ENCODE measurements at regions not wholly inside any gene's neighbourhood (a gene's known extent, or its start where the extent isn't known, plus 50 kb on each side); places are given as distances from the start of the nearest gene placed in this dataset.

- Histone ChIP-seq H2AFZ (ENCODE audit: low read depth) (no peak overlapping the region), H3F3A (replicated peaks; ENCODE audit: insufficient read depth) (no peaks in the 10 kb centered on the region), H3K79me2 (ENCODE audit: insufficient read depth) (no peaks in the 10 kb centered on the region), H3K9me2 (no peaks in the 10 kb centered on the region), H3K4me1 (ENCODE audit: control insufficient read depth in 1 of 2, insufficient read depth in 2 of 2, low read depth in 1 of 2, low read length in 1 of 2) (peaks cover 0 to 18% of the 10 kb centered on the region in 2 experiments; a peak in 1 of 4 replicates), H3K4me3 (ENCODE audit: low read depth in 2 of 2, low read length in 1 of 2) (no peak overlapping the region), H3K27ac (ENCODE audit: low read depth in 2 of 2, low read length in 1 of 2) (no peak overlapping the region), H3K9ac (no peak overlapping the region), H3K9me3 (no peaks in the 10 kb centered on the region), H3K4me2 (no peak overlapping the region), H3K36me3 (replicated peaks in 1 of 2; ENCODE audit: control insufficient read depth in 1 of 2, insufficient read depth in 2 of 2, low read length in 1 of 2) (no peaks in the 10 kb centered on the region), H3K27me3 (ENCODE audit: insufficient read depth) (no peaks in the 10 kb centered on the region), H4K20me1 (ENCODE audit: insufficient read depth) (no peaks in the 10 kb centered on the region)
- no peak for DNase-seq
- POLR2A ChIA-PET: no interaction called here
- CTCF ChIA-PET: interaction anchor here (1.0 kb wide), 1 partner anchor 10 kb away, joined by 4 read pairs; no protein-coding TSS in a partner anchor
- TF ChIP-seq USF2 (IDR thresholded peaks at IDR 0.05; ENCODE audit: borderline replicate concordance, low read depth, low read length): no peak
- TF ChIP-seq MXI1 (IDR thresholded peaks at IDR 0.05; ENCODE audit: low read depth, low read length): no peak
- no peak for TF ChIP-seq CHD2 (IDR thresholded peaks at IDR 0.05; ENCODE audit: low read length, partially characterized antibody)
- TF ChIP-seq ELF1 (IDR thresholded peaks at IDR 0.05): no peak
- no peak for TF ChIP-seq SIN3A (IDR thresholded peaks at IDR 0.05; ENCODE audit: borderline replicate concordance, low read depth, low read length)
- TF ChIP-seq FOXM1 (IDR thresholded peaks at IDR 0.05; ENCODE audit: low read depth): no peak
- no peak for TF ChIP-seq TEAD4 (IDR thresholded peaks at IDR 0.05; ENCODE audit: borderline replicate concordance, insufficient read depth)
Observed at GRCh38 chr4:158965226-158965625, 137.7 kb upstream of the RAPGEF2 start.

GRCh38 chr4:158966091-158966490 lies 136.8 kb upstream of the RAPGEF2 start:
- Histone ChIP-seq H3K4me3 (ENCODE audit: low read depth in 2 of 2, low read length in 1 of 2) (no peak overlapping the region), H3F3A (replicated peaks; ENCODE audit: insufficient read depth) (no peaks in the 10 kb centered on the region), H3K79me2 (ENCODE audit: insufficient read depth) (no peaks in the 10 kb centered on the region), H4K20me1 (ENCODE audit: insufficient read depth) (no peaks in the 10 kb centered on the region), H3K4me2 (no peak overlapping the region), H3K36me3 (replicated peaks in 1 of 2; ENCODE audit: control insufficient read depth in 1 of 2, insufficient read depth in 2 of 2, low read length in 1 of 2) (no peaks in the 10 kb centered on the region), H2AFZ (ENCODE audit: low read depth) (no peak overlapping the region), H3K9ac (no peak overlapping the region), H3K9me3 (no peaks in the 10 kb centered on the region), H3K9me2 (no peaks in the 10 kb centered on the region), H3K4me1 (ENCODE audit: control insufficient read depth in 1 of 2, insufficient read depth in 2 of 2, low read depth in 1 of 2, low read length in 1 of 2) (peaks cover 0 to 18% of the 10 kb centered on the region in 2 experiments; a peak in 1 of 4 replicates), H3K27me3 (ENCODE audit: insufficient read depth) (no peaks in the 10 kb centered on the region), H3K27ac (ENCODE audit: low read depth in 2 of 2, low read length in 1 of 2) (no peak overlapping the region)
- CTCF ChIA-PET: no interaction called here
- POLR2A ChIA-PET: no interaction called here
- TF ChIP-seq GABPA (IDR thresholded peaks at IDR 0.05; ENCODE audit: low read depth) (no peak), USF2 (IDR thresholded peaks at IDR 0.05; ENCODE audit: borderline replicate concordance, low read depth, low read length) (no peak), TCF12 (IDR thresholded peaks at IDR 0.05) (peak; percentile 37)
- no peak for DNase-seq
- 50% methylated on average over 1 of the region's 1 CpG for WGBS (ENCODE audit: low lambda C conversion rate)

GRCh38 chr4:158968961-158969360 lies 133.9 kb upstream of the RAPGEF2 start:
- Histone ChIP-seq H3K4me3 (ENCODE audit: low read depth in 2 of 2, low read length in 1 of 2) (no peak overlapping the region), H3K9ac (no peak overlapping the region), H4K20me1 (ENCODE audit: insufficient read depth) (no peaks in the 10 kb centered on the region), H3K36me3 (replicated peaks in 1 of 2; ENCODE audit: control insufficient read depth in 1 of 2, insufficient read depth in 2 of 2, low read length in 1 of 2) (no peaks in the 10 kb centered on the region), H3K27me3 (ENCODE audit: insufficient read depth) (no peaks in the 10 kb centered on the region), H3K4me2 (no peak overlapping the region), H2AFZ (ENCODE audit: low read depth) (no peak overlapping the region), H3K79me2 (ENCODE audit: insufficient read depth) (no peaks in the 10 kb centered on the region), H3F3A (replicated peaks; ENCODE audit: insufficient read depth) (no peaks in the 10 kb centered on the region), H3K9me2 (no peaks in the 10 kb centered on the region), H3K27ac (ENCODE audit: low read depth in 2 of 2, low read length in 1 of 2) (no peak overlapping the region), H3K4me1 (ENCODE audit: control insufficient read depth in 1 of 2, insufficient read depth in 2 of 2, low read depth in 1 of 2, low read length in 1 of 2) (peaks cover 0 to 8% of the 10 kb centered on the region in 2 experiments; a peak in 1 of 4 replicates), H3K9me3 (no peaks in the 10 kb centered on the region)
- DNase-seq: no peak
- 81% methylated on average over 3 of the region's 3 CpGs for WGBS (ENCODE audit: low lambda C conversion rate)
- POLR2A ChIA-PET: no interaction called here
- TF ChIP-seq FOXM1 (IDR thresholded peaks at IDR 0.05; ENCODE audit: low read depth) (no peak), FOSL2 (IDR thresholded peaks at IDR 0.05; ENCODE audit: borderline replicate concordance, low read depth) (no peak), PBX3 (IDR thresholded peaks at IDR 0.05) (no peak), MXI1 (IDR thresholded peaks at IDR 0.05; ENCODE audit: low read depth, low read length) (no peak)
- CTCF ChIA-PET: no interaction called here

All from SK-N-SH (cell line).